HG02610 (cell line): ENCODE measurements at regions not wholly inside any gene's neighbourhood (a gene's known extent, or its start where the extent isn't known, plus 50 kb on each side); places are given as distances from the start of the nearest gene placed in this dataset.

ENCODE experiments used
- ATAC-seq: cut with Tn5 transposase; IDR thresholded peaks from one replicate; pipeline ENCODE4 v1.9.1; 2021; ENCODE audit warnings: mild to moderate bottlenecking, moderate library complexity; ENCODE audit not compliant: unreplicated experiment

DNA sequence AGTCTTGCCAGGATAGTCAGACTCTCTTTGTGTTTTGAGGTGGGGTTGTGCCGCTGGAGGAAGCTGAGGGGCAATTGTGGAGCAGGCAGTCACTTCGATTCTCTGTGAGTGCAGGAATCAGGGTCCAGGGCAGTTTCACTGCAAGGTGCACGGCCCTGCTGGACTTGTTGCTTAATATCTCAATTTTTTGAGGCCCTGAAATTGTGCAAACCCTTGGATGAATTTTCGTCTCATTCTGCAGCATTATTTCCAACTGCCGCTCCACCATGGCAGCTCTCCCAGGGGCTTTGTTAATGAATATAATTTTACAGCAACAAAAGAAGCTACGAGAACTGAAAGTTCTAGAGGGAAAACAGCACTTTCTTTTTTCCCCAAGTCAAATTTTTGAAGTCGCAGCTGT lies 531.9 kb downstream of the QKI start:
- ATAC-seq = no peak

GRCh38 chr6:163945808-163946207 lies 531.3 kb downstream of the QKI start:
- no peak for ATAC-seq

DNA sequence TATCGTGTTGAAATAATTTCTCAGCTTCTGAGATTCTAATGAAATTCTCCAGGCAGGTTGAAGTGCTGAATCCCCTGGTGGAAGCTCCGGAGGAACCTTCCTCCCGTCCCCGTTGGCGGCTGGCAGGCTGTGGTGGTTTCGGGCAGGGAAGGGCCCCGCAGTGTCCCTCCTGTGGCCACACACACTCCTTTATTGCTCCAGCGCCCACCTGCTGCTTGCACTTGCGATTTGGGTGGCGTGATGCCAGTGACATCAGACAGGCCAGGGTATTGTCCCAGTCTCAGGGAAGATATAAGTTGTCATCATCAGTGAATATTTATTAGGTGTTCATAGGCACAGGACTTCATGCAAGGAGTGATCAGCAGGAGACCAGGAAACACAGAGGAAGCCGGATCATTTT lies 530.4 kb downstream of the QKI start:
- no peak for ATAC-seq

DNA sequence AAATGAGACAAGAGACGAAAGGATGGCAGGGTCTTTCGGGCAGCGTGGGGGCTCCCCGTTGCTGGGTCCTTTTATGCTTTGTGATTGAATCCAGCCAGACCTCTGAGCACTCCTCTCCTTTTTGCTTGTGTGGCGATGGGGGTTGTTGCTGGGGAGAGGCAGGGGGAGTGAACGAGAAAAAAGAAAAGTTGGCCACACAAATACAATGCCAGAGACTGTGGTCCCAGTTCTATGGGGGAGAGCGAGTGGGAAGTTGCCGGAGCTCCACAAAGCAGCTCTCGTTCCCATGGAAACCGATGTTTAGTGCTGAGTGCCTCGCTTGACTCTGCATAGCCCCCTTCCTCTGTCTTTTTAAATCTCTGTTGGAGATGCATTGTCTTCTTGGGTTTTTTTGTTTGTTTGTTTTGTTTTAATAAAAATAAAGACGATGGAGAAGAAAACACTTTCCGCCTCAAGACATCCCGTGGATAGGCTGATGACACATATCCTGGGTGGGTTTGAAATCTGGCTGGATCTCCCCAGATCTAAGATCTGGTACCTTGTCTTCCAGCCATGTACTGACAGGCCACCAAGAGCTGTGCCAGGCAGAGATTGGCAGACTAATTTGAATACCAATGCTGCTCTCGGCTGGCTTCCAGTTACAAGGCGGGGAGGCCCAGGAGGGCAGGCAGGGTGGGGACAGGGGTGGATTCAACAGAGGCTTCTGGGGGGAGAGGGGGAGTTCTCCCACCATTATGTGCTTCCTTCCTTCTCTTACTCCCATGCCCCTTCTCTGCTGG lies 529.3 kb downstream of the QKI start:
- no peak for ATAC-seq

DNA sequence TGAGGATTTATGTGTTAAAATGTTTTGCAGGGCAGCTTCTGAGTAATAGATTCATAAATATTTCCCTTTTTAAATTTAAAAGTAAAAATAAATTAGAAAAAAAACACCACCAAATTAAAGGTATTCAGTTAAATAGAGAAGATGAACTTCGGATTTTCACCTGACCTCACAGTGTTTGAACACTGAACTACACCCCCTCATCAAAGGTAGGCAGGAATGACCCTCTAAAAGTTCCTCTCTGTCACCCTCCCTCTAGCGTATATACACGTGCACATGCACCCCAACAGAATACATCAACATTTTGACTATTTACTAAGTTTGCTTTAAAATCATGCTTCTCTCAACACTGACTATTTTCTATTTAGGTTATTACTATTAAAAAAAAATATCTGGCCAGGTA lies 528.3 kb downstream of the QKI start:
- no peak for ATAC-seq

GRCh38 chr6:163941624-163941976 lies 527.1 kb downstream of the QKI start:
- ATAC-seq = no peak

DNA sequence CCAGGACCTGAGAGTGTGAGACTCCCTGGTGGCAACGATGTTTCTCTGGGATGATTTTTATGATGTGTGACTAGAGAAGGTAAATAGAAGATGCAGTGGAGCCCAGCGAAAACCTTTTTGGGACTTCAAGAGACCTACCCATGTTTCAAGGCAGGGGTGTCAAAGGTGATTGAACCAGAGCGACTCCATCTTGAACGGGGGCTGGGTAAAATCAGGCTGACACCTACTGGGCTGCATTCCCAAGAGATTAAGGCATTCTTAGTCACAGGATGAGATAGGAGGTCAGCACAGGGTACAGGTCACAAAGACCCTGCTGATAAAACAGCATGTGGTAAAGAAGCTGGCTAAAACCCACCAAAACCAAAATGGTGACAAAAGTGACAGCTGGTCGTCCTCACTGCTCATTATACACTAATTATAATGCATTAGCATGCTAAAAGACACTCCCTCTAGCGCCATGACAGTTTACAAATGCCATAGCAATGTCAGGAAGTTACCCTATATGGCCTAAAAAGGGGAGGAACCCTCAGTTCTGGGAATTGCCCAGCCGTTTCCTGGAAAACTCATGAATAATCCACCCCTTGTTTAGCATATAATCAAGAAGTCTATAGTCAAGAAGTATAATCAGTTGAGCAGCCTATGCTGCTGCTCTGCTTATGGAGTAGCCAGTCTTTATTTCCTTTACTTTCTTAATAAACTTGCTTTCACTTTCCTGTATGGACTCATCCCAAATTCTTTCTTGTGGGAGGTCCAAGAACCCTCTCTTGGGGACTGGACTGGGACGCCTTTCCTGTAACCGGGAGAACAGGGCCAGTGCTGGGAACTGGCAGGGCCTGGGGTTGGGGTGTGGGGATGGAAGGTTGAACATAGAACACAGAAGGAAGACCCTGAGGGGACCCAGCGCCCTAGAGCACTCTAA lies 526.4 kb downstream of the QKI start:
- ATAC-seq = no peak

- ATAC-seq = no peak
Observed at GRCh38 chr6:163937071-163937470, 522.6 kb downstream of the QKI start.

DNA sequence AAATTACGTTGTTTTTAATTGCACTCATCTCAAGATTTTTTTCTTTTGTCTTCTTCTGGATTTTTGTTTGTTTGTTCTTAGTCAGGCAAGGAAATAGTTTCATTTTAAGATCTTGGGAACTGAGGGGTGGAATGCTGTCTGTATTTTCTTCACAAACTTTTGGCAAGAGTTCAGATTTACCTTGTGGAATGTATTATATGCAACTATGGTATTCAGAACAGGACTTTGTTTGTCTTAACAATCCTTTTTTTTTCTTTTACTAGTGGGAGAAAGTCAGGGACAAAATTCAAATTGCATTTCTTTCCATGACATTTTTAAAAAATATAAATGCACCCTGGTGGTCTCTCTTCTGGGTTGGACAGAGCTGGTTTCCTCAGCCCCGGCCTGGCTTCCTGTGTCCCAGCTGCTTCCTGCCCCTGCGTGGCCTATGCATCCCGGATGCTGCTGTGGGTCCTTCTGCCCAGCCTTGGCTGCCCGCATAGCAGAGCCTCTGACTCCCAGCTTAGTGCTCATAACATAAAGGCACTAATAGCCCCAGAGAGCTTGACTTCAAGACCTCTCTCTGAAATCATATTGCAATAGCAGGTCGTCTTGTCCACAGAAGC lies 520.7 kb downstream of the QKI start:
- ATAC-seq = no peak

DNA sequence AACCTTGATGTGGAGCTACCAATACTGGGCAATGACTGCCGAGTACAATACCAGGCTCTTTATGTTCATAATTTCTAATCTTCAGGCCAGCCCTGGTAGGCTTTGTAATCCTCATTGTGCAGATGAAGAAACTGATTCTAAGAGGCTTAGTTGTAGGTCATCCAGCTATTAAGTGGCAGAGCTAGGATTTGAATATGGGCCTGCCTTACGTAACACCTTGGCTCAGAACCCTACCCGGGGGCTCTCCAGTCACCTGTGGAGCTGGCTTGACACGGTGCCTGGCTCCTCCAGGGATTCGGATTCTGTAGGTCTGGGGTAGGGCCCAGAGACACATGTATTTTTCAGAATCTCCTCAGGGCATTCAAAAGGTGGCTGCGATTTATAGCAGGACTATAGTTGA lies 515.5 kb downstream of the QKI start:
- no peak for ATAC-seq

GRCh38 chr6:163929538-163929937 lies 515.0 kb downstream of the QKI start:
- ATAC-seq = no peak

DNA sequence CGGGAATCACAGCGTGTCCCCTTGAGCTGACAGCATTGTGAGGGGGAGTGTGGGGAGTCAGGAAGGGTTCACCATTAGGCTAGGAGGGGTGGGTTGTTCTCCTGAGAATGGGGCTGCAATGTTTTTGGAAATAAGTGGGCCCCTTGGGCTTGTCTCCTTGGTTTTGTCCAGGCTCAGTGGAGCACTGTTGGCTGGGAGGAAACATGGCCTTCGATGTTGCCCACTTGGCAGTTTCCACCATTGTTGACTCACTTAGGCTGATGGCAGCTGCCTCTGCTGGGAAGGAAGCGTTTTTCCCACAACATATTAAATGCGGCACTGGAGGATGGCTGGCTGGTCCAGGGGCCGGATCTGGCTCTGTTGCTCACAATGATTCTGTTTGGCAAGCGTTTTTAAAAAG lies 512.1 kb downstream of the QKI start:
- no peak for ATAC-seq

- no peak for ATAC-seq
Observed at GRCh38 chr6:163925839-163926238, 511.3 kb downstream of the QKI start.

- no peak for ATAC-seq
Observed at GRCh38 chr6:163923658-163924411, 509.3 kb downstream of the QKI start.

- no peak for ATAC-seq
Observed at GRCh38 chr6:163922562-163922961, 508.0 kb downstream of the QKI start.

GRCh38 chr6:163919652-163920051 lies 505.1 kb downstream of the QKI start:
- ATAC-seq = no peak

GRCh38 chr6:163916315-163917081 lies 502.0 kb downstream of the QKI start:
- ATAC-seq = no peak

GRCh38 chr6:163915131-163915530 lies 500.6 kb downstream of the QKI start:
- no peak for ATAC-seq

DNA sequence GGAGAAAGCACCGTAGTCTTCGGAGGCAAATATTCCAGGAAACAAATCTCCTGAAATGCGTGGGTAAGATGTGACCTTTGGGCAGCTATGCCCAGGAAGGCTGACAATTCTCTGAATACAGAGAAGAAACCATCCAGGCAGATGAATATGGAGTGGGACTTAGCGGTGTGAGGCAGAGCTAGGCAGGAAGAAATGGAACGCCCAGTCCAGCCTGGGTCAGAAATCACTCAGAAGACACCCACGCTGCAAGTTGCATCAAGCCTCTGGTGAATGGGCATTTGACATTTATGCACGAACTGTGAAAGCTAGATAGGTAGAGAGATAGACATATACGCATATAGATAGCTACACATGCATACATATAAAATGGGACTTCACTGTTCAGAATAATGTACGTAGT lies 498.5 kb downstream of the QKI start:
- ATAC-seq = no peak

GRCh38 chr6:163906006-163906710 lies 491.6 kb downstream of the QKI start:
- ATAC-seq = no peak
